IPS DF 19.7 (cell line): ENCODE measurements at regions not wholly inside any gene's neighbourhood (a gene's known extent, or its start where the extent isn't known, plus 50 kb on each side); places are given as distances from the start of the nearest gene placed in this dataset.

Source experiments
- DNase-seq: peaks from one replicate; pipeline ENCODE4 v3.0.0-alpha.2; 2013; ENCODE audit warnings: low read depth, low spot score

DNA sequence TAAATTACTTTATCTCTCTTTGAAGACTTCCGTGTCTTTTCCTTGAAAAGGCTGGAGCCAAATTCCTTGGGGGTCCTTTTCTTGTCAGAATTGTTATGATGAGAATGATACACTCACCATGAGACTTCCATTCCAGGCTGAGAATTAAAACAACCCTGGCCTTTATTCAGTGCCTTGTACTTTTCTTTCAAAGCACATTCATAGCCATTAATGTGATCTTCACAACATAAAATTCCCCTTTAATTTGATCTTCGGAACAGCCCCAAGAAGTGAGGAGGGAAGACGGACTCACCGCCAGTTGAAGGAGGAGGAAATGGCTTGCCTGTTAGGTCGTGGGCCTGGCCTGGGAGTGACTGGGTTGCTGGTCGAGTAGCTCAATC is 127.3 kb downstream of the DDX1 start:
- no peak for DNase-seq

DNA sequence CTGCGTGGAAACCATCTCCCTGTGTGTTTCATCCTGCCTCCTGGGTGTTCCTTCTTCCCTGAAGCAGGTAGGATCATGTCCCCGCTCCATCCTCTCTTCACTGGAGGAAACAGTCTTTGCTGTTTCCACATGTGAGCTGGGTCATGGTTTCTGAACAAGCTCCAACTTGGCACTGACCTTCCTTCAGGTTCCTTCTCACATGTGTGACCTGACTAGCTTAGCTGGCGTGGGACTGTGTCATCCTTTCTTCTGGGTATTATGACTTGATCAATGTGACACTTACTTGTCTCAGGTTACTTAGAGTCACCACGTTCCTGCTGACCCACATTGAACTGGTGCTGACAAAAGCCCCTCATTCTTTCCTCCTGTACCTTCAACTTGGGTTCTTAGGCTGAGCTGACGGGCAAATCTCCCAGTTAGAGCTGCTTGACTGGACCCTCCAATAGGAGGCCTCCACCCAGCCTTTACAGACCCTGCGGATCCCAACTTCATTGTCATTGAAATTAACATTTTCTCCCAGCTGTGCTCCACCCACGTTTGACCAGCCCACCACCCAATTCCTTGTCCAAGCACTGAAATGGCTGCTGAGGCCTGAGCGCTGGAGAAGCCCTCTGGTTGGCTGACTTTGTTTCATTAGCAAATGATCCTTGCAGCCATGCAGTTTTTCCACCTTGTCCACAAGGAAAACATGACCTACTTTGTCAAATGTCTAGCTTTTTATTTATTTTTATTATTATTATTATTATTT is 128.1 kb downstream of the DDX1 start:
- no peak for DNase-seq

DNA sequence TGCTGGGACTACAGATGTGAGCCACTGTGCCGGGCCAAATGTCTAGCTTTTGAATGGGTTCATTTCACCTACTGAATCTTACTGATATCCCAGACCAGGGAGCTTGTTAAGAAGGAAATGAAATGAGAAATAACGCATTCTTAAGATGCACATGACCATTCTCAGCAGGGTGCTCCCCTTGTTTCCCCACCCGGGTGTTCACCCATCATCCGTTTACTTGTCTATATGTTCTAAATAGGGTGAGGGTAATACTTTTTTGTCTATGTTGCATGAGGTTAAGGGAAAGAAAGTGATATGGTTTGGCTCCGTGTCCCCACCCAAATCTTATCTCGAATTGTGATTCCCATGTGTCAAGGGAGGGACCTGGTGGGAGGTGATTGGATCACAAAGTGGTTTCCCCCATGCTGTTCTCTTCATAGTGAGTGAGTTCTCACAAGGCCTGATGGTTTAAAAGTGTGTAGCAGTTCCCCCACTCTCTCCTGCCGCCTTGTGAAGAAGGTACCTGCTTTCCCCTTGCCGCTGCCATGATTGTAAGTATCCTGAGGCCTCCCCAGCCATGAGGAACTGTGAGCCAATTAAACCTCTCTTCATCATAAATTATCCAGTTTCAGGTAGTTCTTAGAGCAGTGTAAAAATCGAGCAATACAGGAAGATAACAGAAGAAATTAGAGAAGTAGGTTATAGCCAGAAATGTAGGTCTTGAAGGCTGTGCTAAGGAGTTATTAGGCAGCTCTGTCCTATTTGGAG is 129.1 kb downstream of the DDX1 start:
- DNase-seq, result no peak

DNA sequence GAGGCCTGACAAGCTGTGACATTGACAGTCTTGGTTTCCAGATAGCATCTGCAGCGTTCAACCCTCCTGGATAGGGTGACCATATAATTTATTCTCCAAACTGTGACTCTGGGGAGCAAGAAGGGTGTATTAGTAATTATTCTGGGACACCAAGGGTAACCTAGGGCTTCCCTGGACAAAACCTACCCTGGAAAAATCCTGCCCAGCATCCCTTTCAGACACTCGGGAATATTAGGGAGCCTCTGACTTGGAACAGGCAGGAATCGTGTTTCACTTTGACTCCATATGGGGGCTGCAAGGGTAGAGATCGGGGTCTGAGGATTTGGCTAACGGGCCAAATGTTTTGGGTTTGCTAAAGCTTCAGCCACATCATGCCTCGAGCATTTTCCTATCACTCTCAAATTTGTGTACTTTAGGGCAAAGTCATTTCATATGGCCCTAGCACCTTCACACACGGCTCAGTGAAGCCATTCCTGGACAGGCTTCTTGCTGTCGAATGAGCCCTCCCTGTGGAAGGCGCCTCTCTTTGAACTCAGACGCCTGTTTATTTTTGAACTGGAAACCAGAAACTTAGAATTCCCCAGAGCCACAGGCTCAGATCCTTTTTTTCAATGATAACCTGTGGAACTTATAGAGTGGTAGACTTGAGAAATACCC is 129.9 kb downstream of the DDX1 start:
- no peak for DNase-seq

DNA sequence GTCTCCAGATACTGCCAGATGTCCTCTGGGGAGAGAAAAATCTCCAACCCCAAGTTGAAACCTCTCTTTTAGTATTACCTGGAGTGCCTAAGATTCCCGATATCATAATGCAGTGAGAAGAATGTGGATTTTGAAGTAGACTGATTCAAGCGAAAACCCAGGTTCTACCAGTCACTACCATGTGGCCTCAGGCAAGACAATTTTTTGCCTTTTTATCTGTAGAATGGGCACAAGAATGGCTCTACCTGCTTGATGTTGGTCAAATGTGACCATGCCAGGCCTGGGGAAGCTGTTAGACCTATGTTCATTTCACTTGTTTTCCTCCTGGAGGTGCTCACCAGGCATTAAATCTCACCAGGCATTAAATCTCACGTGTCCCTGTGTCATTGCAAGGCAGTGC is 131.3 kb downstream of the DDX1 start:
- DNase-seq, result no peak

DNA sequence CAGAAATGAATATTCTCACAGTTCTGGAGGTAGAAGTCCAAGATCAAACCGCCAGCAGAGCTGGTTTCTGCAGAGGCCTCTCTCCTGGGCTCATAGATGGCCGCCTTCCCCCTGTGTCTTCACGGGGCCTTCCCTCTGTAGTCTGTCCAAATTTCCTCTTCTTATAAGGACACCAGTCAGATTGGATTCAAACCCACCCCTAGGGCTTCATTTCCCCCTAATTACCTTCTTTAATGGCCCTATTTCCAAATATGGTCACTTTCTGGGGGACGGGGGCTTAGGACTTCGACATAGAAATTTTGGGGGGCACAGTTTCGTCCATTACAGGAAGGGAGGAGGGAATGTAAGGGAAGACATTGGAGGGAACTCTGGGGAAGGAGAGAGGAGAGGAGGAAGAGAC is 132.6 kb downstream of the DDX1 start:
- DNase-seq, result no peak

DNA sequence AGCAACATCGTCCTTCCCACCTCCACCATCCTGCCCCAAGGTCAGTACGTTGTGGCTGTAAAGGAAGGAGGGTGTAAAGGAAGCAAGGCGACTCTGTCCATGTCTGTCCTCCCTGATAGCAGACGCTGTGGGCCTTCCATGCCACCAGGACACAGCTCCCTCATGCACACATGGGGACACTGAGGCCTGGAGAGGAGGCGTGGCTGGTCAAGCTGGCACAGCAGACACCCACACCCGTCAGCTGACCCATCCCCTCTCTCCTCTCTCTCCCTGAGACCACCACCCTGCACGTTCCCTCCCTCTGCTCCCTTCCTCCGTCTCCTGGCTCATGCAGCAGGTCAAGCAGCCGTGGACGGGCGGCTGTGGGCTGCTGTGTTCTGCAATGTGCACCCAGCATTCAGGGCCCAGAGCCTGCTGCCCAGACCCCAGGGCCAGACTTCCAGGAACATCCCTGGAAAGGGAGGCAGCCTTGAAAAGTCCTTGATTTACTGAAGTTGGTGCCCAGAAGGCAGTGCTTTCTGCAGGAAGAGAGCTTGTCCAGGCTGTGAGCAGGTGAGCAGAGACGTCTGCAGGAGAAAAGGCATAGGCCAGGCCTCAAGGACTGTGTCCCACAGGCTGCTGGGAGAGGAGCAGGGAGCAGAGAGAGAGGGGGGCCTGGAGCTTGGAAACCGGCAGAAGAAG is 133.6 kb downstream of the DDX1 start:
- DNase-seq, result no peak

DNA sequence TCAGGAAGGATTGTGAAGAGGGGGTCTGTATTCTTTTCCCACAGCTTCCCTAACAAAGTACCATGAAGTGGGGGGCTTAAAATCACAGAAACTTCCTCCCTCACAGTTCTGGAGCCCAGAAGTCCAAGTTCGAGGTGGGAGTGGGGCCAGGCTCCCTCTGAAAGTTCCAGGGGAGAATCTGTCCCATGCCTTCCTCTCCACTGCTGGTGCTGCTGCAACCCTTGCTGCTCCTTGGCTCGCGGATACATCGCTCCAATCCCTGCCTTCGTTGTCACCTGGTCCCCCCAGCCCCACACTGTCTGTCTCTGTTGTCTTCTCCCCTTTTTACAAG is 134.1 kb downstream of the DDX1 start:
- DNase-seq, result no peak

DNA sequence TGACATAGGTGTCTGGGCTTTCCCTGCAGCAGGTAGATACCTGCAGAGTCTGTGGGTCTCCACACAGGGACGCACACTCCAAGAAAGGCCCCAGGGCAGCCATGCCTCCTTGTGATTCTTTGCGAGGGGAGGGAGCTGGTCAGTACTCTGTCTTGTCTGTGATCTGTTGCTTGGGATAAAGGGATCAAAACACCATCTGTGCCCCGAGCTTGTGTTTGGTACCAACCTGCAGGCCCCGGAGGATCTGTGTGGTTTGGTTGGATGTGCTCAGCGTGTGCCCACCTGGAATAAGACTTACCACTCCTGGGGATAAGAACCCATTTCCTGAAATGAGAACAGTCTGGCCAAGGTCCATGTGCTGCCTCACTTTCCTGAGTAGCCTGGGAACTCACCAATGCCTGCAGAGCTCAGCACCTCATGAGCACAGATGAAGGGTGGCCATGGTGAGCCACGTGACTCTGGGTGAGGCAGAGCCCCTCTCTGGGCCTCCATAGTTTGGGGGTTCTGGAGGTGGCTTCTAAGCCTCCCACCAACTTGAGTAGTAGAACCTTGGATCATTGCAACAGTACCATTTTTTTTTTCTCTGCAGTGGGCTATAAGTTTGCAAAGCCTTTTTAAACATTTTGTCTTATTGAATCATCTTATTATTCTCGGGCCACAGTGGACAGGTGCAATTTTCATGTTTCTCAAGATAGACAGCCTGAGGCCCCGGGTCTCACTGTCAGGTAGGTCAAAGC is 134.8 kb downstream of the DDX1 start:
- no peak for DNase-seq

DNA sequence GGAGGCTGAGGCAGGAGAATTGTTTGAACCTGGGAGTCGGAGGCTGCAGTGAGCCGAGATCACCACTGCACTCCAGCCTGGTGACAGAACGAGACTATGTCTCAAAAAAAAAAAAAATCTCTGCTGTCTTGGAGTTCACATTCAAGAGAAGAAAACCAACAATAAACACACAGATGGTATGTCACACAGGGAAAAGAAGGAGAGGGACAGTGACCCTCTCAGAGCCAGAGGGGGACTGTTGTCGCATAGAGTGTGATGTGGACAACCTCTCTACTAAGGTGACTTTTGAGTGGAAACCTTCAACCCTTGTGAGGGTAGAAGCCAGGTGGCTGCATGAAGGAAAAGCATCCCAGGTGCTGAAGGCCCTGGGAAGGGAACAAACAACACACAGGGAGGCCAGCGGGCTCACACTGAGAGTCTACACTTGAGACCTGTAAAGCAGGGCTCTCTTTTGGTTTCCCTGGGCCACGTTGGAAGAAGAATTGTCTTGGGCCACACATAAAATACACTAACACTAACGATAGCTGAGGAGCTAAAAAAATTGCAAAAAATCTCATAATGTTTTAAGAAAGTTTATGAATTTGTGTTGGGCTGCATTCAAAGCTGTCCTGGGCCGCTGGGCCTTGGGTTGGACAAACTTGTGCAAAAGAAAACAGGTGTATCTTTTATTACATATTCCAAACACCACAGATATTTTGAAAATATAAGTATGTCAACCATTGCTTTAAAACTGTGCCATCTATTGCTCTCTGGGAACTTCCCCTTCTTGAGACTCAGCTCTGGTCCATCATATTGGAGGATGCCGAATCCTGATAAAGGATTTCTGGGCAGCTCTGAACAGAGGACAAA is 136.0 kb downstream of the DDX1 start:
- no peak for DNase-seq

DNA sequence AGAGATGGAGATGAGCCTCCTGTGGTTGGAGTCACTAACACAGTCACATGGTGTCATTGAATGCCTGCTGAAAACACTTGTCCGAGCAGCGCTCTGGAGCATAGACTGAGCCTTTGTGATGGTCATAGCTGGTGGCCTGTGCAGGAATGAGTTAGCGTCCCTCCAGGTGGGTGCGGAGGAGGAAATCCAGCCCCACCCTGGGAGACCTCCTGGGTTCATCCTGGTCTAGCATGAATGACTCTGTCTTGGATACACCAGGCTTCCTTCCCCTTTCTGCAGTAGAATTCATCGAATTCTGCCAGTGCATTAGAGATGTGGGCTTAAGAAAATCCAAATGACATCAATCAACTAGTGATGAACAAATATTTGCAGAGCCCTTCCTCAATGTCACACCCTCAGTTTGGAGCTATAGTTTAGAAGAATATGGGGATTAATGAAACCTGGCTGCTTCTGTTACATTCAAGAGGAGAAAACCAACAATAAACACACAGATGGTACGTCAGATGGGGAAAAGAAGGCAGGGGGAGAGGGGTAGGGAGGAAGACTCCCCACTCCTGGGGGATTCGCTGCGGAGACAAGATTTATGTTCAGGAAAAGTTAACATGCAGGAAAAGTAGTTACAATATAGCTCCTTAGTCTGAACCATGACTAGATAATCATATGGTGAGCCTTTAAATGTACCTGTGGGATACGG is 136.7 kb downstream of the DDX1 start:
- DNase-seq, result no peak

DNA sequence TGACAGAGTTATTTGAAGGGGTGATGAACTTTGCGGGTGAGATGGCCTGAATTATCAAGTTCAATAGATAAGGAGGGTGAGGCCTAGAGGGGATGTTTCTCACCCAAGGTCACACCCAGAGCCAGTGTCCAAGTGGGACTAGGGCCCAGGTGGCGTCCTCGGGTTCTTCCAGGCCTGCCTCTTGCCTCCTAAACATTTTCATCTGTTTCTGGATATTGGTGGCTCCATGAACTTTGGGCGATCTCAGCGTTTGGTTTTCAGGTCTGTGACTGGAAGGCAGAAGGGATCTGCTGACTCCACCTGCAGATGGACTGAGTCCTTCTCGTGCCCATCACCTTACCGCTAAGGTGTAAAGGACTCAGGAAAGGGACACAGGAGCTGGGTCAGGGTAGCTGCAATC is 137.3 kb downstream of the DDX1 start:
- DNase-seq, result no peak

DNA sequence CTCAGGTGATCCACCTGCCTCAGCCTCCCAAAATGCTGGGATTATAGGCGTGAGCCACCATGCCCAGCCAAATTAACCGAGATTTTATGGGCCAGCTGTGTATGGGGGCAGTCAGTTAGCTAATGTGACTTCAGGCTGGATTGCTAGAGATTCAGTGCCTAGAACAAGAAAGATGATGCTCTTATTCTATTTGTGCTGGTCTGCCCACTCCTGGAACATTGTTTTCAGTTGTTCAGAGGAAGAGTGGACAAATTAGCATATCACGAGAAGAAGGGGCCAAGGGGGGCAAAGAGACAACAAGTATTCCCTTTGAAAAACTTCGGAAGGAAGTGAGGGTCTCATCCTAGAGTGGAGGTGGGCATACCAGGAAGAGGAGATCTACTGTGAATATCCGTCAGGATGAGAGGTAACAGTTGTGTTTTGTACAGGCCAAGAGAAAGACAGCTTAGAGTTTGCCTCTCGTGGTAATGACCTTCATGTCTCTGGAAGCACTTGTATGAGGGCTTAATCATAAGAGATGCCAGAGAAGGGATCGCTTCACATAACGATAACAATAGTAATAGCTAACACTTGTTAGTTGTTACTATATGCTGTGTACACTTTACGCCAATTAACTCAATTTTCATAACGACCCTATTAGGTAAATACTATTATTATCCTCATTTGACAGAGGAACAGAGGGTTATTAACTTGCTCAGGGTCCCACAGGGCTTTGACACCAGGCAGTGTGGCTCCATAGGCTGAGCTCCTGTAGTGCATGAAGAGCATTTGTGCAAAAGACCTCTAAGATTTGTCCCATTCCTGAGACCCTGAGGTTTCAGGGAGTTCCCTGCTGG is 138.3 kb downstream of the DDX1 start:
- DNase-seq, result no peak

DNA sequence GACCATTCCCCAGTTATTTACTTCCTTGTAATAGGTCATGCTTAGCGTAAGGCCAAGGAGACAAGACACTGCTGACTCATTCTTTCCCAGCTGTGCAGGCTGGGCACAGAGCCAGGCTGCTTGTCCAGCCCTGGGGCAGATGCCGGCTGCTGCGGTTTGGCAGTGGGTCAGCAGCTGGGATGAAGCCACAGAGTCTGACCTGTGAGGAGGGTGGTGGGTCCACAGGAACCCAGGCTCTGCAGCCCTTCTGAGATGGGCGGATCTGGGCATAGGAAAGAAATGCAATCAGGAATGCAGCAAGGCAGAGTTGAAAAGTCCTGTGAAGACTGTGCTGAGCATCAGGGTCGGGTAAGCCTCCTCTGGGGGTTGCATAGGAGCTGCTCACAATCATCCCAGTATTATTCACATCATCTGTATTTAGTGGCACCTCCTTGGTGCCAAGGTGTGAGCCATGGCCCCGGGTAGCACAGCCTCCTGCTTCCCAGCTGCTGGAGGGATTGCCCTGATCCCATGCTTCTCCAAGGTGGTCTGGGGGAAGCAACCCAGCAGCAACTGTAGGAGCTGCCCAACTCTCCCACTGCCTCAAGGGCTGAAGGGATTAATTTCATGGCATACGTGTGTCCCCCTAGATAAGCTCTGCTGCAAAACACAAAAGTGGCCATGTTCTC is 139.0 kb downstream of the DDX1 start:
- DNase-seq, result no peak

DNA sequence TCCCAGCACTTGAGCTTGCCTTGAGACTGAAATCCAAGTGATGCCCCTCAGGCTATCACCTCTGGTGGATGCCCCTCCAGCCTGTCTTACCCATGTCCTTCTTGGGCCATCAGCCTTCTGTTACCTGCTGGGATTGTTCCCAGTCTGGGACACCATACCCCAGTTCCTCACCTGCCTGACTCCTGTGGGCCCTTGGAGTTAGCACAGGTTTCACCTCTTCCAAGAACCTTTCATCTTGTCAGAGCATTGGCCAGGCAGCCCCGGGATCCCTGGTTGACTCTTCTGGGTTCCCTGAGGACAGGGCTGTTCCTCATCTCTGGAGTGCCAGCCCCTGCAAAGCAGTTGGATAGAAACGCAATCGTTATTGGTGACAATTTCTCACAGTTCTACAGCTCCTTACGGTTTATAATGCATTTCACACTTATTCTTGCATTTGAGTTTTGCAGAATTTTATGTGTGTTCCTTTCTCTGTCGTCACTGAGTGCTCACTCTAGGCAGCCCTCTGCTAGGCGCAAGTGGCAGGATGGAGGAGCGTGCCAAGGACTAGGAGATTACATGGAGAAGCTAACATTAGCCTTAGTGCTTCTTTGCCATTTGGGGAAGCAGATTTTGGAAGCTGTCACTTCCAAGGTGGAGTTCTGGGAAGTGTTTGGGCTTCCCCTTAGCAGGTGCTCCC is 139.7 kb downstream of the DDX1 start:
- DNase-seq, result no peak

DNA sequence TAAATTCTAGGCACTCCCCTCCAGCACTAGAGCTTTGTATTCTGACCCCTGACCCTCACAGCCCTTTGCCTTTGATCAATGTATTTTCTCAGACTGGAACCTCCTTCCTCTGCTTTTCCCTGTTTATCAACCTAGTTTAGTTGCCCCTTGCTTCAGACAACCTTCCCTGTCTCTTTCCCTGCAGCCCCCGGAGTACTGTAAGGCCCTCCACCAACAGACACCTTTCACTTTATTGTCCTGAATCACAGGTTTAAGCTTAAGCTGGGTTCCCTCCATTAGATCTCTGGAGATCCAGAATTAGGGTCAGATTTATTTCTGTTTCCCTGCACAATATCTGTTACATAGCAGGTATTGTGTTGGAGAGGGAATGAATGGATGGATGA is 140.2 kb downstream of the DDX1 start:
- no peak for DNase-seq

DNA sequence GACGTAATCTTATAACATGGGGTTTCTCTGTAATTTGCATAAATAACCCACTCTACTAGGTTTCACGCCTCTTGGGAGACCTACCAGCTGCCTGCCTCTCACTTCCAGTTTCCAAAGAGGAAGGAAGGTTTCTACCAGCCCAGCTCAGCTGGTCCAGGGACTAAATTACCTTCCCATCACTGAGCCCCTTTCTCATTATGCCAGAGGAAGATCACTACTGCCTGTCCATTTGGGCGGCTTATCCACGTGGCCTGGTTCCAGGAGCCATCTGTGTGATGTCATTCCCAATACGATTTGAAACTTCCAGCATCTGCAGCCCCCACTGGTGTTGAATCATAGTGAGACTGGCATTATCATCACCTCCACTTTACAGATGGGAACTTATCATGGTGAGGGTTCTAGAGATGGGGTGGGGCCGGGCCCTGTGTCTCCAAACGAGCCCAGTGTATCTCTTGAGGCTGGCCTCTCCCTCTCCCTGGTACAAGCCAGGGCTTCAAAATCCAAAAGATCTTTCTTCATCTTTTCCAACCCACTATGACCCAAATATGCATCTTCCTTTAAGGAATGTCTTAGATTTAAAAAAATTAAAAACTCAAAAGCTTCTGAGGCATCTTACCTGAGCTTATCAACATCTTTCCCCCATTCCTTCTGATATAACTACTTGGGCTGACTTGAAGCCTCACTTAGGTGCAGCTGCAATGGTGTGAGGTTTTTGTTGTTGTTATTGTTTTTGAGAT is 140.8 kb downstream of the DDX1 start:
- no peak for DNase-seq
